Fibroblast of skin of right quadriceps (primary cell): ENCODE measurements at regions not wholly inside any gene's neighbourhood (a gene's known extent, or its start where the extent isn't known, plus 50 kb on each side); places are given as distances from the start of the nearest gene placed in this dataset.

Source experiments
- DNase-seq: peaks from one replicate; pipeline ENCODE4 v3.0.0-alpha.2; 2013

GRCh38 chr14:100440207-100440631 is 117.1 kb downstream of the SLC25A47 start:
- peak; percentile 62 for DNase-seq

- DNase-seq, result no peak
Measured at GRCh38 chr14:100440758-100441203, 117.6 kb downstream of the SLC25A47 start.

- DNase-seq, result no peak
Measured at GRCh38 chr14:100441271-100441947, 118.3 kb downstream of the SLC25A47 start.

- DNase-seq, result no peak
Measured at GRCh38 chr14:100442036-100442435, 118.9 kb downstream of the SLC25A47 start.

- DNase-seq, result peak; percentile 33
Measured at GRCh38 chr14:100442498-100443490, 119.7 kb downstream of the SLC25A47 start.

GRCh38 chr14:100443603-100444002 is 120.5 kb downstream of the SLC25A47 start:
- DNase-seq, result peak; percentile 78

- no peak for DNase-seq
Measured at GRCh38 chr14:100445436-100446088, 122.4 kb downstream of the SLC25A47 start.

GRCh38 chr14:100446572-100446971 is 123.4 kb downstream of the SLC25A47 start:
- DNase-seq, result no peak

- DNase-seq, result no peak
Measured at GRCh38 chr14:100448376-100448775, 125.2 kb downstream of the SLC25A47 start.

- no peak for DNase-seq
Measured at GRCh38 chr14:100449225-100449987, 126.3 kb downstream of the SLC25A47 start.

- no peak for DNase-seq
Measured at GRCh38 chr14:100450049-100450448, 126.9 kb downstream of the SLC25A47 start.

- no peak for DNase-seq
Measured at GRCh38 chr14:100450736-100451135, 127.6 kb downstream of the SLC25A47 start.

- no peak for DNase-seq
Measured at GRCh38 chr14:100451264-100451663, 128.1 kb downstream of the SLC25A47 start.

- DNase-seq, result no peak
Measured at GRCh38 chr14:100453930-100454329, 130.8 kb downstream of the SLC25A47 start.

GRCh38 chr14:100454437-100454836 is 131.3 kb downstream of the SLC25A47 start:
- DNase-seq, result no peak

GRCh38 chr14:100463937-100464336 is 123.3 kb downstream of the BEGAIN start:
- no peak for DNase-seq

- DNase-seq, result no peak
Measured at GRCh38 chr14:100466111-100466856, 120.9 kb downstream of the BEGAIN start.

GRCh38 chr14:100467046-100467750 is 120.0 kb downstream of the BEGAIN start:
- no peak for DNase-seq

GRCh38 chr14:100467939-100468338 is 119.3 kb downstream of the BEGAIN start:
- DNase-seq, result no peak

- no peak for DNase-seq
Measured at GRCh38 chr14:100468557-100468956, 118.7 kb downstream of the BEGAIN start.
